PC-3 (cell line): ENCODE measurements at regions not wholly inside any gene's neighbourhood (a gene's known extent, or its start where the extent isn't known, plus 50 kb on each side); places are given as distances from the start of the nearest gene placed in this dataset.

ENCODE experiments used
- ATAC-seq: fragments of 200-7000 bp; cut with Tn5 transposase; 2 replicates; pipeline ENCODE4 v1.9.1; 2020; ENCODE audit warnings: mild to moderate bottlenecking, moderate library complexity
- BruUV-seq: library from RNA; stranded (reverse); fragments of 400-500 nt; replicated peaks from 2 replicates; lab custom pipeline; 2021; lab: Mats Ljungman, UMichigan
- CTCF ChIA-PET: fragments of 300-600 bp; sonication (Branson Sonifier 250); formaldehyde crosslinking; loops from one replicate; lab custom pipeline; 2022; ENCODE audit warnings: antibody characterized with exemption; lab: Charles Lee
- POLR2A ChIA-PET: fragments of 300-600 bp; sonication (Branson Sonifier 250); formaldehyde crosslinking; loops from one replicate; lab custom pipeline; 2022; ENCODE audit warnings: antibody characterized with exemption; ENCODE audit not compliant: unreplicated experiment; lab: Charles Lee
- DNase-seq: peaks from one replicate; pipeline ENCODE4 v3.0.0-alpha.2; 2015
- H2AFZ ChIP-seq: fragments of 300-600 bp; sonication (generic); 2 replicates; pipeline ENCODE4 v1.6.0; 2016; ENCODE audit warnings: antibody characterized with exemption, low read length
- H3F3A ChIP-seq: fragments of 300-600 bp; sonication (generic); one replicate; pipeline ENCODE4 v1.6.0; 2017; ENCODE audit warnings: antibody characterized with exemption, low read length, control low read depth, mild to moderate bottlenecking; ENCODE audit not compliant: unreplicated experiment
- H3K27ac ChIP-seq: fragments of 300-600 bp; sonication (generic); 2 replicates; pipeline ENCODE4 v1.5.1; 2016; ENCODE audit warnings: mild to moderate bottlenecking, low read length
- H3K27me3 ChIP-seq: fragments of 300-600 bp; sonication (generic); 2 replicates; pipeline ENCODE4 v1.6.1; 2016; ENCODE audit warnings: low read length, mixed read lengths
- H3K36me3 ChIP-seq: fragments of 300-600 bp; sonication (generic); 2 replicates; pipeline ENCODE4 v1.6.1; 2016; ENCODE audit warnings: low read depth, mixed run types, low read length, mixed read lengths
- H3K4me1 ChIP-seq: fragments of 300-600 bp; sonication (generic); 2 replicates; pipeline ENCODE4 v1.5.1; 2016; ENCODE audit warnings: low read length; ENCODE audit not compliant: insufficient read depth
- H3K4me2 ChIP-seq: fragments of 300-600 bp; sonication (generic); 2 replicates; pipeline ENCODE4 v1.6.0; 2016; ENCODE audit warnings: low read length
- H3K4me3 ChIP-seq: fragments of 300-600 bp; sonication (generic); 2 replicates; pipeline ENCODE4 v1.5.1; 2016; ENCODE audit warnings: mild to moderate bottlenecking, low read length, mixed read lengths
- H3K79me2 ChIP-seq: fragments of 300-600 bp; sonication (generic); 2 replicates; pipeline ENCODE4 v1.6.1; 2017; ENCODE audit warnings: low read length, mixed read lengths
- H3K9ac ChIP-seq: fragments of 300-600 bp; sonication (generic); 2 replicates; pipeline ENCODE4 v1.6.0; 2016; ENCODE audit warnings: mild to moderate bottlenecking, low read length
- H3K9me2 ChIP-seq: fragments of 300-600 bp; sonication (generic); replicated peaks from 2 replicates; pipeline ENCODE4 v1.6.1; 2016; ENCODE audit warnings: mixed run types, low read length, mixed read lengths
- H3K9me3 ChIP-seq: fragments of 300-600 bp; sonication (generic); 2 replicates; pipeline ENCODE4 v1.6.1; 2016; ENCODE audit warnings: low read length, mixed read lengths
- H4K20me1 ChIP-seq: fragments of 300-600 bp; sonication (generic); 2 replicates; pipeline ENCODE4 v1.6.1; 2016; ENCODE audit warnings: low read length, mixed read lengths
- EZH2 ChIP-seq: fragments of 300-600 bp; sonication (generic); IDR thresholded peaks from one replicate; pipeline ENCODE4 v1.6.1; 2017; ENCODE audit warnings: antibody characterized with exemption, mild to moderate bottlenecking, low read length; ENCODE audit not compliant: unreplicated experiment
- EZH2phosphoT487 ChIP-seq: fragments of 300-600 bp; sonication (generic); IDR thresholded peaks from 2 replicates; pipeline ENCODE4 v1.6.1; 2018; ENCODE audit warnings: mild to moderate bottlenecking, antibody characterized with exemption, low read length, borderline replicate concordance
- intact Hi-C: fragments of 100-400 bp; cut with micrococcal nuclease; formaldehyde crosslinking; loops from 2 replicates; pipeline ENCODE4 v1.9.0; 2023
- TF ChIP-seq, protein P1 (sequence below): fragments of 300-600 bp; sonication (generic); conservative IDR thresholded peaks from 2 replicates; pipeline ENCODE4 v1.5.1; 2017; ENCODE audit warnings: antibody characterized with exemption, low read depth, mild to moderate bottlenecking, low read length

DNA sequence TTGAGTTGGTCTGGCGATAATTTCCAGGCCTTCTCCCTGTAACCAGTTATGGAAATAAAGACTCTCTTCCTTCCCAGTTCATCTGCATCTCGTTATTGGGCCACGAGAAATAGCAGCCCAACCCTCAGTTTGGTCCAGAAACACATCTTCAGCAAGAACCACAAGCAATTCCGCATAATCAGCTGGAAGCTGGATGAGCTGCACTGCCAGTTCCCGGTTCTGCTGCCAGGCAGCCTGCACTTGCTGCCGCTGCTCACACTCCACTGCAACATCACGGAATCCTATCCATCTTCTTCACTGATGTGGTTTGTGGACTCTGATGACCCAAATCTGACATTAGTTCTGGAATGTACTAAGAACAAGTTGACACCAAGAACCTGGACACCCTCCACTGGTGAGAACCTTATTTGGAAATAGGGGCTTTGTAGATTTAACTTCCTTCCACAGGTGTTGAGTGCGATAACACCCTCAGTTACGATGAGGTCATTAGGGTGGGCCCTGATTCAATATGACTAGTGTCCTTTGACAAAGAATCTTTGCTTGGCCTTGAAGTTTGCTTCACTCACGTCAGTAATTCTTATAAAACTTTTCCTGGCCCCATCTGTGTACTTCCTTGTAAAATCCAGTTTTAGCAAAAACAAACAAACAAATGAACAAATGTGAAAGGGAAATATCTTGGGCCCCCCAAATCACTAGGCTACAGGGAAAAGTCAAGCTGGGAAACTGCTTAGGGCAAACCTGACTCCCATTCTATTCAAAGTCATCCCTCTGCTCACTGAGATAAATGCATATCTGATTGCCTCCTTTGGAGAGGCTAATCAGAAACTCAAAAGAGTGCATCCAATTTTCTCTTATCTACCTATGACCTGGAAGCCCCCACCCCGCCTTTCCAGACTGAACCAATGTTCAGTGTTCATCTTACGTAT, 221.9 kb upstream of the PROK2 start:
- DNase-seq (no peak), ATAC-seq (no peak)
- H3K27ac ChIP-seq: no peak overlapping the region
- no peaks in the 10 kb centered on the region for H3K9me3 ChIP-seq
- no peaks in the 10 kb centered on the region for H4K20me1 ChIP-seq
- no peak overlapping the region for H3K4me3 ChIP-seq
- no peak overlapping the region for H3K9ac ChIP-seq
- ChIA-PET POLR2A (no interaction called here), CTCF (no interaction called here)
- H2AFZ ChIP-seq: no peak overlapping the region
- peaks cover 68% of the 10 kb centered on the region for H3K27me3 ChIP-seq
- intact Hi-C loops: no loop called here
- no peak overlapping the region for H3K4me2 ChIP-seq
- no peaks in the 10 kb centered on the region for H3K4me1 ChIP-seq
- H3K9me2 ChIP-seq: no peaks in the 10 kb centered on the region
- no TSS peak for BruUV-seq
- no peaks in the 10 kb centered on the region for H3K36me3 ChIP-seq
- H3K79me2 ChIP-seq: no peaks in the 10 kb centered on the region
- TF ChIP-seq EZH2 (no peak), EZH2phosphoT487 (no peak)
- TF ChIP-seq, protein P1, sequence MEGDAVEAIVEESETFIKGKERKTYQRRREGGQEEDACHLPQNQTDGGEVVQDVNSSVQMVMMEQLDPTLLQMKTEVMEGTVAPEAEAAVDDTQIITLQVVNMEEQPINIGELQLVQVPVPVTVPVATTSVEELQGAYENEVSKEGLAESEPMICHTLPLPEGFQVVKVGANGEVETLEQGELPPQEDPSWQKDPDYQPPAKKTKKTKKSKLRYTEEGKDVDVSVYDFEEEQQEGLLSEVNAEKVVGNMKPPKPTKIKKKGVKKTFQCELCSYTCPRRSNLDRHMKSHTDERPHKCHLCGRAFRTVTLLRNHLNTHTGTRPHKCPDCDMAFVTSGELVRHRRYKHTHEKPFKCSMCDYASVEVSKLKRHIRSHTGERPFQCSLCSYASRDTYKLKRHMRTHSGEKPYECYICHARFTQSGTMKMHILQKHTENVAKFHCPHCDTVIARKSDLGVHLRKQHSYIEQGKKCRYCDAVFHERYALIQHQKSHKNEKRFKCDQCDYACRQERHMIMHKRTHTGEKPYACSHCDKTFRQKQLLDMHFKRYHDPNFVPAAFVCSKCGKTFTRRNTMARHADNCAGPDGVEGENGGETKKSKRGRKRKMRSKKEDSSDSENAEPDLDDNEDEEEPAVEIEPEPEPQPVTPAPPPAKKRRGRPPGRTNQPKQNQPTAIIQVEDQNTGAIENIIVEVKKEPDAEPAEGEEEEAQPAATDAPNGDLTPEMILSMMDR: no peak
- no peaks in the 10 kb centered on the region for H3F3A ChIP-seq

DNA sequence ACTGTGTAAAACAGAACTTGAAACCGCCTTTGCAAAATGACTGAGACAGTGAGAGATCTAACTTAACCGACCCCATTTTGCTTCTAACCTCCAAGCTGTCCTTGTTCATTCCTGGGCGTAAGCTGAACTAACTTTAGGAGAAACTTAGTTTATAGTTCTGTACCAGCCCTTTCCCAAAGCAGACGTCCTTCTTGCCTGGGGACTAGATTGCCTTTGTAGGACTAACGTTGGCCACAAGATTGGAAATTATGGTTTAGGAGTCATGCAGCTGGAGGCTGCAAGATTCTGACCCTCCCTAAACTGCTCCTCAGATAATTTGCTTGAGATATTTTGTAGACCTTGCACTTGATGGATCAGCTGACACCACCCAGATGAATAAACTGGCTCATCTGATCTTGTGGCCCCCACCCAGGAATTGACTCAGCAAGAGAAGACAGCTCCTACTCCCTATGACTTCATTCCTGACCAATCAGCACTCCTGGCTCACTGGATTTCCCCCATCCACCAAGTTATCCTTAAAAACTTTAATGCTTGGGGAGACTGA, 219.9 kb upstream of the PROK2 start:
- no TSS peak for BruUV-seq
- no peak overlapping the region for H3K4me2 ChIP-seq
- H3K27ac ChIP-seq: no peak overlapping the region
- no peak for ATAC-seq
- ChIA-PET CTCF (no interaction called here), POLR2A (interaction anchor here (0.6 kb wide), 1 partner anchor 233 kb away, joined by 5 read pairs; no protein-coding TSS in a partner anchor)
- H3K36me3 ChIP-seq: no peaks in the 10 kb centered on the region
- H4K20me1 ChIP-seq: no peaks in the 10 kb centered on the region
- no peak for DNase-seq
- no peaks in the 10 kb centered on the region for H3K79me2 ChIP-seq
- H3K9me3 ChIP-seq: no peaks in the 10 kb centered on the region
- H3K9me2 ChIP-seq: no peaks in the 10 kb centered on the region
- intact Hi-C loops: no loop called here
- H3K9ac ChIP-seq: no peak overlapping the region
- TF ChIP-seq EZH2phosphoT487: no peak
- TF ChIP-seq, protein P1: no peak
- no peak for TF ChIP-seq EZH2
- no peaks in the 10 kb centered on the region for H3K4me1 ChIP-seq
- no peak overlapping the region for H2AFZ ChIP-seq
- peaks cover 58% of the 10 kb centered on the region for H3K27me3 ChIP-seq
- H3F3A ChIP-seq: no peaks in the 10 kb centered on the region
- no peak overlapping the region for H3K4me3 ChIP-seq

DNA sequence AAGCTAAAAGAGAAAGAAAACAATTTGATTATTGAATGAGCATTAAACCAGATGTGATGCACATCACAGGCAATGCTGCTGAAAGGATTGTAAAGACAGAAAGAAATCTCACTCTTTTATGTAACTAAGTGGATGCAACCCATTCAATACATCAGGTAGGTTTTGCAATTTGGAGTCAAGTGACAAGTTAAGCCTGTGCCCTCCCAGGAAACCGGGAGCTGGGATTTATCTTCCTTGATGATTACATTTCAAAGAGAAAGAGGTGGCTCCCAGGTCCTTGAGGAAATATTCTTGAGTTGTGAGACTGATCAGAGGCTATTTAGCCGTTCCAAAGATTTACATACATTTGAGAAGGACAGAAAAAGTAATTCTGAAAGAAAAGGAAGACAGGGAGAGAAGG, 219.0 kb upstream of the PROK2 start:
- Histone ChIP-seq H3K4me3 (no peak overlapping the region), H3K4me1 (no peaks in the 10 kb centered on the region), H3K79me2 (no peaks in the 10 kb centered on the region), H3K9me2 (0 out of 2 replicates have a peak, but pooled peaks cover 4% of the 10 kb centered on the region), H3K4me2 (no peak overlapping the region), H4K20me1 (no peaks in the 10 kb centered on the region), H3K36me3 (no peaks in the 10 kb centered on the region), H3K9ac (no peak overlapping the region), H3K27me3 (peaks cover 56% of the 10 kb centered on the region), H3F3A (no peaks in the 10 kb centered on the region), H2AFZ (no peak overlapping the region), H3K9me3 (no peaks in the 10 kb centered on the region), H3K27ac (no peak overlapping the region)
- intact Hi-C loops: no loop called here
- BruUV-seq: no TSS peak
- DNase-seq (no peak), ATAC-seq (no peak)
- ChIA-PET POLR2A (no interaction called here), CTCF (no interaction called here)
- TF ChIP-seq EZH2phosphoT487 (no peak), EZH2 (no peak)
- TF ChIP-seq, protein P1: no peak
